GM23338 (cell line): ENCODE measurements at regions not wholly inside any gene's neighbourhood (a gene's known extent, or its start where the extent isn't known, plus 50 kb on each side); places are given as distances from the start of the nearest gene placed in this dataset.

Experiments used
- ATAC-seq: fragments of 200-7000 bp; cut with Tn5 transposase; 3 replicates; pipeline ENCODE4 v1.9.1; 2020
- DNase-seq: peaks from one replicate; pipeline ENCODE4 v3.0.0-alpha.2; 2015; ENCODE audit warnings: low spot score
- H2AFZ ChIP-seq: fragments of 200-600 bp; sonication (generic); 2 replicates; pipeline ENCODE4 v1.8.0; 2016; ENCODE audit warnings: antibody characterized with exemption, mild to moderate bottlenecking, moderate library complexity
- H3F3A ChIP-seq: fragments of 200-600 bp; sonication (generic); replicated peaks from 2 replicates; pipeline ENCODE4 v1.8.0; 2017; ENCODE audit warnings: antibody characterized with exemption, mixed run types, low read depth
- H3K27ac ChIP-seq: fragments of 200-600 bp; sonication (generic); 2 replicates; pipeline ENCODE4 v1.6.1; 2016; ENCODE audit warnings: low read depth
- H3K27me3 ChIP-seq: fragments of 200-600 bp; sonication (generic); 2 replicates; pipeline ENCODE4 v1.8.0; 2016; ENCODE audit warnings: mild to moderate bottlenecking, mixed run types, moderate library complexity; ENCODE audit not compliant: insufficient read depth
- H3K36me3 ChIP-seq: fragments of 200-600 bp; sonication (generic); 2 replicates; pipeline ENCODE4 v1.8.0; 2016; ENCODE audit warnings: mild to moderate bottlenecking; ENCODE audit not compliant: insufficient read depth
- H3K4me1 ChIP-seq: fragments of 200-600 bp; sonication (generic); 2 replicates; pipeline ENCODE4 v1.8.0; 2016; ENCODE audit warnings: mild to moderate bottlenecking, moderate library complexity; ENCODE audit not compliant: insufficient read depth
- H3K4me2 ChIP-seq: fragments of 200-600 bp; sonication (generic); 2 replicates; pipeline ENCODE4 v1.7.1; 2017; ENCODE audit warnings: mixed run types
- H3K4me3 ChIP-seq: fragments of 200-600 bp; sonication (generic); 2 replicates; pipeline ENCODE4 v1.6.1; 2016; ENCODE audit warnings: mixed run types
- H3K79me2 ChIP-seq: fragments of 200-600 bp; sonication (generic); replicated peaks from 2 replicates; pipeline ENCODE4 v1.8.0; 2017; ENCODE audit warnings: mild to moderate bottlenecking; ENCODE audit not compliant: insufficient read depth
- H3K9me2 ChIP-seq: fragments of 200-600 bp; sonication (generic); 2 replicates; pipeline ENCODE4 v1.8.0; 2017; ENCODE audit not compliant: insufficient read depth
- H4K20me1 ChIP-seq: fragments of 200-600 bp; sonication (generic); replicated peaks from 2 replicates; pipeline ENCODE4 v1.8.0; 2017; ENCODE audit warnings: mild to moderate bottlenecking; ENCODE audit not compliant: insufficient read depth
- H3K27ac Mint-ChIP-seq: 2 replicates; pipeline ENCODE4 v1.8.0; 2020; ENCODE audit warnings: inconsistent platforms, mild to moderate bottlenecking, moderate library complexity, mixed read lengths
- H3K27me3 Mint-ChIP-seq: 3 replicates; pipeline ENCODE4 v1.8.0; 2022; ENCODE audit warnings: low read depth, mild to moderate bottlenecking, moderate library complexity, mixed read lengths, inconsistent platforms; ENCODE audit not compliant: insufficient read depth, poor library complexity
- H3K36me3 Mint-ChIP-seq: 3 replicates; pipeline ENCODE4 v1.8.0; 2021; ENCODE audit warnings: low read depth, mild to moderate bottlenecking, inconsistent platforms, moderate library complexity, mixed read lengths
- H3K4me1 Mint-ChIP-seq: 3 replicates; pipeline ENCODE4 v1.8.0; 2020; ENCODE audit warnings: mild to moderate bottlenecking, inconsistent platforms, mixed read lengths
- H3K4me3 Mint-ChIP-seq: 3 replicates; pipeline ENCODE4 v1.8.0; 2021; ENCODE audit warnings: moderate library complexity, mild to moderate bottlenecking, inconsistent platforms, mixed read lengths
- H3K9me3 Mint-ChIP-seq: 3 replicates; pipeline ENCODE4 v1.8.0; 2020; ENCODE audit warnings: moderate library complexity, mild to moderate bottlenecking, inconsistent platforms, mixed read lengths
- CREB1 ChIP-seq: fragments of 250-450 bp; sonication (Bioruptor Pico); IDR thresholded peaks from 2 replicates; pipeline ENCODE4 v1.5.0; 2020; ENCODE audit warnings: low read depth, mild to moderate bottlenecking, moderate library complexity
- EZH2 ChIP-seq: fragments of 200-600 bp; sonication (generic); IDR thresholded peaks from one replicate; pipeline ENCODE4 v1.8.0; 2017; ENCODE audit warnings: antibody characterized with exemption, mild to moderate bottlenecking, low read depth; ENCODE audit not compliant: unreplicated experiment
- JUNB ChIP-seq: IDR thresholded peaks from one replicate; pipeline ENCODE4 v1.6.1; 2016; ENCODE audit warnings: antibody characterized with exemption; ENCODE audit not compliant: unreplicated experiment
- NANOG ChIP-seq: IDR thresholded peaks from 2 replicates; pipeline ENCODE4 v1.6.1; 2016; ENCODE audit warnings: antibody characterized with exemption, borderline replicate concordance
- POLR2AphosphoS5 ChIP-seq: IDR thresholded peaks from 2 replicates; pipeline ENCODE4 v1.6.1; 2016; ENCODE audit warnings: antibody characterized with exemption, low read depth
- REST ChIP-seq: IDR thresholded peaks from one replicate; pipeline ENCODE4 v1.6.1; 2018; ENCODE audit warnings: antibody characterized with exemption; ENCODE audit not compliant: unreplicated experiment
- STAT1 ChIP-seq: IDR thresholded peaks from one replicate; pipeline ENCODE4 v1.6.1; 2016; ENCODE audit warnings: antibody characterized with exemption; ENCODE audit not compliant: unreplicated experiment
- ZNF114 ChIP-seq: fragments of 250-450 bp; sonication (Bioruptor Pico); IDR thresholded peaks from 2 replicates; pipeline ENCODE4 v1.5.0; 2020; ENCODE audit warnings: mild to moderate bottlenecking, moderate library complexity

- H3F3A ChIP-seq, result no peaks in the 10 kb centered on the region
- no peaks in the 10 kb centered on the region for H3K27me3 ChIP-seq
- no peak overlapping the region for H3K4me2 ChIP-seq
- H3K4me3 Mint-ChIP-seq, result no peak overlapping the region
- no peaks in the 10 kb centered on the region for H4K20me1 ChIP-seq
- H3K79me2 ChIP-seq, result no peaks in the 10 kb centered on the region
- peaks cover 6% of the 10 kb centered on the region for H3K27me3 Mint-ChIP-seq
- H3K27ac ChIP-seq, result no peak overlapping the region
- no peak overlapping the region for H3K27ac Mint-ChIP-seq
- 0 out of 2 replicates have a peak, but pooled peaks cover 1% of the 10 kb centered on the region for H3K9me2 ChIP-seq
- no peak overlapping the region for H3K4me3 ChIP-seq
- H3K36me3 Mint-ChIP-seq, result no peaks in the 10 kb centered on the region
- peaks cover 7% of the 10 kb centered on the region; the same call in 1 of the 2 replicates for H3K4me1 ChIP-seq
- no peaks in the 10 kb centered on the region for H3K36me3 ChIP-seq
- H3K4me1 Mint-ChIP-seq, result peaks cover 15% of the 10 kb centered on the region
- TF ChIP-seq POLR2AphosphoS5 (no peak), REST (no peak), JUNB (no peak), STAT1 (no peak), EZH2 (no peak), NANOG (no peak)
- H3K9me3 Mint-ChIP-seq, result no peaks in the 10 kb centered on the region; the same call in 2 of the 3 replicates
- DNase-seq (no peak), ATAC-seq (no peak)
- peak overlapping the region; percentile 72; the same call in 1 of the 2 replicates for H2AFZ ChIP-seq
These were observed 60.8 kb upstream of the RNF152 start for GRCh38 chr18:61953641-61954040.

- peaks cover 10% of the 10 kb centered on the region; the same call in 1 of the 2 replicates for H3K4me1 ChIP-seq
- no peaks in the 10 kb centered on the region for H3F3A ChIP-seq
- Mint-ChIP-seq H3K27me3 (peaks cover 6% of the 10 kb centered on the region), H3K9me3 (no peaks in the 10 kb centered on the region; the same call in 2 of the 3 replicates), H3K36me3 (no peaks in the 10 kb centered on the region), H3K27ac (no peak overlapping the region), H3K4me1 (peaks cover 19% of the 10 kb centered on the region), H3K4me3 (no peak overlapping the region)
- no peak overlapping the region for H3K4me3 ChIP-seq
- no peak for ATAC-seq
- H3K9me2 ChIP-seq, result no peaks in the 10 kb centered on the region
- H3K4me2 ChIP-seq, result no peak overlapping the region
- no peak overlapping the region for H3K27ac ChIP-seq
- no peak for DNase-seq
- H4K20me1 ChIP-seq, result no peaks in the 10 kb centered on the region
- H2AFZ ChIP-seq, result peak overlapping the region; percentile 72; the same call in 1 of the 2 replicates
- H3K36me3 ChIP-seq, result no peaks in the 10 kb centered on the region
- no peaks in the 10 kb centered on the region for H3K79me2 ChIP-seq
- H3K27me3 ChIP-seq, result no peaks in the 10 kb centered on the region
- TF ChIP-seq ZNF114 (CRISPR knock-in tag), result no peak
- TF ChIP-seq CREB1 (CRISPR knock-in tag), result no peak
- no peak for TF ChIP-seq JUNB
These were observed 60.4 kb upstream of the RNF152 start for GRCh38 chr18:61953161-61953560.
